Aorta (tissue), 5 donors: ENCODE measurements at regions not wholly inside any gene's neighbourhood (a gene's known extent, or its start where the extent isn't known, plus 50 kb on each side); places are given as distances from the start of the nearest gene placed in this dataset.
A peak's percentile ranks its signal among the peaks of the same experiment; 100 is the strongest.

Experiments used
- ATAC-seq: fragments of 200-7000 bp; cut with Tn5 transposase; one replicate; pipeline ENCODE4 v1.9.1; 2022; ENCODE audit warnings: moderate library complexity; ENCODE audit not compliant: low FRiP score
- DNase-seq, 2 donors: peaks; one replicate each; pipeline ENCODE4 v3.0.0-alpha.2; 2020
- H3K27ac ChIP-seq, 2 donors: one replicate each; pipeline ENCODE4 v1.5.1; 2013; ENCODE audit warnings: low read length in 2 of 2, mild to moderate bottlenecking in 2 of 2, moderate library complexity in 2 of 2, control low read depth in 1 of 2, inconsistent platforms in 1 of 2, low read depth in 1 of 2
- H3K27me3 ChIP-seq, 2 donors: one replicate each; pipeline ENCODE4 v1.6.1; 2013; ENCODE audit warnings: control low read depth in 1 of 2, low read length in 1 of 2, mild to moderate bottlenecking in 1 of 2, moderate library complexity in 1 of 2; ENCODE audit not compliant: insufficient read depth in 2 of 2, control insufficient read depth in 1 of 2
- H3K36me3 ChIP-seq, 2 donors: one replicate each; pipeline ENCODE4 v1.6.1; 2013; ENCODE audit warnings: control low read depth in 1 of 2, low read length in 1 of 2, mild to moderate bottlenecking in 1 of 2; ENCODE audit not compliant: insufficient read depth in 2 of 2, control insufficient read depth in 1 of 2
- H3K4me1 ChIP-seq, 2 donors: one replicate each; pipeline ENCODE4 v1.6.1; 2013; ENCODE audit warnings: low read length in 2 of 2, control low read depth in 1 of 2, mild to moderate bottlenecking in 1 of 2, moderate library complexity in 1 of 2; ENCODE audit not compliant: insufficient read depth in 2 of 2, control insufficient read depth in 1 of 2
- H3K4me3 ChIP-seq, 2 donors: one replicate each; pipeline ENCODE4 v1.5.1; 2013; ENCODE audit warnings: low read length in 2 of 2, control low read depth in 1 of 2, mild to moderate bottlenecking in 1 of 2
- H3K9me3 ChIP-seq: one replicate; pipeline ENCODE4 v1.6.1; 2013; ENCODE audit warnings: mild to moderate bottlenecking, low read length; ENCODE audit not compliant: control insufficient read depth
- WGBS, 2 donors: extraction: QIAGEN DNeasy Blood & Tissue Kit; methylation state at CpG; one replicate each; pipeline ENCODE4 v1.1.7; 2013; 5-methylcytosine and 5-hydroxymethylcytosine counted together
- intact Hi-C, 2 donors: fragments of 100-400 bp; cut with DNase I; formaldehyde crosslinking; loops; one replicate each; pipeline versions ENCODE4 v1.14.2 to v1.15.0; 2022
- donor health status: healthy with polysubstance abuse.
- donor health status: Bipolar disorder and iron deficiency.
- donor health status: DM: no; HTN: no; CAD: no.
- donor health status: DM: no; HTN: no; CAD: no.
- donor health status: DM: yes; HTN: yes; CAD: no.

DNA sequence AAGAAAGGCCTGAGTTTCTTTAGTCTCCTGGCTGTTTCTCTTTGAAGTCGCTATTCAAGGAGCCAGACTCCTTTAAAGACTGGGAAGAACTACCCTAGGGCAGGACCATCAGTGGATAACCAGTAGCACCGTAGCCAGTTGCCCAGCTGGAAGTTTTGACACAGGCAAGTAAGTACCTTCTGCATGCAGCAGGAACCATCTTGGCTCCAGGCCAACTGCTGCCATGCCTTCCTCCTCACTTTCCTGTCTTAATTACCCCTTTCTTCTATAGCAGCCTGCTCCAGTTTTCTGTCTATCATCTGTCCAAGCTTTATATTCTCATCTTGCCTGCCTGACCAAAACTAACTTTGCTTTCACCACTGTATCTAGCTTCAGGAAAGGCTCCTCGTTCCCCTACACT, 149.7 kb upstream of the SV2C start:
- no peak overlapping the region for H3K4me3 ChIP-seq
- H3K27ac ChIP-seq: no peak overlapping the region
- H3K4me1 ChIP-seq: no peaks in the 10 kb centered on the region
- no peaks in the 10 kb centered on the region for H3K9me3 ChIP-seq
- ATAC-seq (no peak), DNase-seq (peak in 1 of 2 donors; percentile 68)
- 37 to 42% methylated on average over 3 of the region's 3 CpGs for WGBS, 2 donors
- intact Hi-C loops: no loop called here
- H3K36me3 ChIP-seq: no peaks in the 10 kb centered on the region
- no peaks in the 10 kb centered on the region for H3K27me3 ChIP-seq

DNA sequence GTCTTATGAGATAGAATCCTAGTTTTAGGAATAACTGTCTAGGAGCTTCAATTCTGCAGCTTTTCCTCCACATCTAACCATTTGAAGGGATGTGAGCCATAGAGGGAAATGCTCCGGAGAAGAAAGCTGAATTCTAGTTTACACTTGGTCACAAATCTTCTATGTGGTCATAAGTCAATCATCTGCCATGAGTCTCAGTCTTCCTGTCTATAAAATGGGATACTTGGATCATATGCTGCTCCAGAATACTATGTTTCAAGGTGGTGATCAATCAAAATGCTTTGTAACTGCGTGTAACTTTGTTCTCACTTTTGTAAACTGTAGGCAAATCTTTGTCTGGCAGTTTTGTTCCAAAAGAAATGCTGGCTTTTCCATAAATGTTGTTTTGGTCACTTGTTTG, 152.0 kb upstream of the SV2C start:
- Histone ChIP-seq H3K4me3 (no peak overlapping the region), H3K27ac (no peak overlapping the region), H3K4me1 (no peaks in the 10 kb centered on the region), H3K9me3 (no peaks in the 10 kb centered on the region), H3K27me3 (no peaks in the 10 kb centered on the region), H3K36me3 (no peaks in the 10 kb centered on the region)
- DNase-seq (no peak), ATAC-seq (no peak)
- intact Hi-C loops: no loop called here
- WGBS, 2 donors: 66 to 69% methylated on average over 2 of the region's 2 CpGs

DNA sequence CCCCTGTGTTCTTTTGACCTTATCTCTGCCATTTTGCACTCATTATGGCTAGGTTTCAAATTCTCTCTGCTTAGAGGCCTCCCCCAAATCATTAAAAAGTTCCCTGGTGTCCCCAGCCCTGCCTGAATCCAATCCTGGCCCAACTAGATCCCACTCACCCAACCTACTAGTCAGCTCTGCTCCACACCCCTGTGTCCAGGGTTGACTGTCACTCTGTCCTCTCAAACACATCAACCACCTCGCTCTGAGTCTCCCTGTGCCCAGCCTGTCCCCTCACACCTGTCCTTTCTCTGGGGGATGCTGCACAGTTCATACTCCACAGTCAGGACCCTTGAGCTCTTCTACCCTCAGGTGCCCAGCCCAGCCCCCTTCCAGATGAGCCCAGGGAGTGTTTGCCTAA, 154.2 kb upstream of the SV2C start:
- no peaks in the 10 kb centered on the region for H3K9me3 ChIP-seq
- no peaks in the 10 kb centered on the region for H3K4me1 ChIP-seq
- WGBS, 2 donors: 57 to 75% methylated on average over 1 of the region's 1 CpG
- ATAC-seq: no peak
- intact Hi-C loops: no loop called here
- no peak for DNase-seq
- no peak overlapping the region for H3K27ac ChIP-seq
- H3K36me3 ChIP-seq: no peaks in the 10 kb centered on the region
- H3K4me3 ChIP-seq: no peak overlapping the region
- no peaks in the 10 kb centered on the region for H3K27me3 ChIP-seq

DNA sequence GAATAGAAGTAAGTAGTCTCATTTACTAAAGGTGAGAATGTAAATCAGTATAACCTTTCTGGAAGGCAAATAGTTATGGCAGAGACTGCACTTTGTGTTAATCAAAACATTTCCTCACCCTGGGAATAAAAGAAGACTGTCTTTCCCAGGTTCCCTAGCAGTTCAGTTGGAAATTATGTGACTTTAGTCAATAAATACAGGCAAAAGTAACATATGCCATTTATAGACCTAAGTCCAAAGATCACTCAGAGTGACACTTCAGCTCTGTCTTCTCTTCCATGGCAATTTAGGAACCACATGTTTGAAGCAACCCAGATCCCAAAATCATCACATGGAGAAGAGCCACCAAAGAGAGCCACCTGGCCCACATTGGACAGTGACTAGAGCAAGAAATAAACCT, 160.7 kb upstream of the SV2C start:
- no peak overlapping the region for H3K4me3 ChIP-seq
- ATAC-seq (no peak), DNase-seq (no peak)
- intact Hi-C loops: no loop called here
- no peaks in the 10 kb centered on the region for H3K4me1 ChIP-seq
- no peaks in the 10 kb centered on the region for H3K9me3 ChIP-seq
- no peaks in the 10 kb centered on the region for H3K27me3 ChIP-seq
- no peaks in the 10 kb centered on the region for H3K36me3 ChIP-seq
- no peak overlapping the region for H3K27ac ChIP-seq

DNA sequence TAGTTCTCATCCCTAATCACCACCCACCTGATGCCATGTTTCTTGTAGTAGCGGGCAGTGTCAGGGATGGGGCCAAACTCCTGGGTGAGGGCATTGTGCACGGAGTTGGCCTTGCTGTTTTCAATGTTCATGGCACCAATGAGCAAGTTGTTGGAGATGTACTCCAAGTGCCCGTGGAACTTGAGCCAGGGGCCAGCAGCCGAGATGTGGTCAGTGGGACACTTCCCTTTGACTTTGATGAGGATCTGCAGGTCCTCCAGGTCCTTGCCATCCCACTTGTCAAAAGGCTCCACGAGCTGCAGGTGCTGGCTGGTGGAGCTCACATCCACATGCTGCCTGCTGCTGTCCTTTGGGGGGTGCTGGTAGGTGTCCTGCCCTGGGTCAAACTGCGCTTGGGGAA, 162.2 kb upstream of the SV2C start:
- intact Hi-C loops: no loop called here
- no peak for ATAC-seq
- no peaks in the 10 kb centered on the region for H3K27me3 ChIP-seq
- no peak overlapping the region for H3K4me3 ChIP-seq
- no peaks in the 10 kb centered on the region for H3K4me1 ChIP-seq
- peak in 1 of 2 donors; percentile 34 for DNase-seq
- H3K36me3 ChIP-seq: no peaks in the 10 kb centered on the region
- H3K9me3 ChIP-seq: no peaks in the 10 kb centered on the region
- 83 to 85% methylated on average over 6 of the region's 6 CpGs for WGBS, 2 donors
- H3K27ac ChIP-seq: no peak overlapping the region

DNA sequence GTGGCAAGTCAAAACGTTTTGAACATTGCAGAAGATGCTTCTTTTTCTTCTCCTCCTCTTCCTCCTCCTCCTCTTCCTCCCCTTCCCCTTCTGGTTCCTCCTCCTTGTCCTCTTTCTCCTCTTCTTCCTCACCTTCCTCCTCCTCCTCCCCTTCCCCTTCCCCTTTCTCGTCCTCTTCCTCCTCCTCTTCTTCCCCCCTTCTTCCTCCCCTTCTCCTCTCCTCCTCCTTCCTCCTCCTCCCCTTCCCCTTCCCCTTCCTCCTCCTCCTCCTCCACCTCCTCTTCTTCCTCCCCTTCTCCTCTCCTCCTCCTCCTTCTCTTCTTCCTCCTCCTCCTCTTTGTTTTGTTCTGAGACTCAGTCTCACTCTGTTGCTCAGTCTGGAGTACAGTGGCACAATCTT, 167.0 kb upstream of the SV2C start:
- ATAC-seq (no peak), DNase-seq (no peak)
- no peak overlapping the region for H3K27ac ChIP-seq
- 31% methylated on average over 2 of the region's 2 CpGs for WGBS, 2 donors
- no peaks in the 10 kb centered on the region for H3K27me3 ChIP-seq
- H3K9me3 ChIP-seq: peaks cover 1% of the 10 kb centered on the region
- no peak overlapping the region for H3K4me3 ChIP-seq
- no peaks in the 10 kb centered on the region for H3K36me3 ChIP-seq
- no peaks in the 10 kb centered on the region for H3K4me1 ChIP-seq
- intact Hi-C loops: no loop called here

DNA sequence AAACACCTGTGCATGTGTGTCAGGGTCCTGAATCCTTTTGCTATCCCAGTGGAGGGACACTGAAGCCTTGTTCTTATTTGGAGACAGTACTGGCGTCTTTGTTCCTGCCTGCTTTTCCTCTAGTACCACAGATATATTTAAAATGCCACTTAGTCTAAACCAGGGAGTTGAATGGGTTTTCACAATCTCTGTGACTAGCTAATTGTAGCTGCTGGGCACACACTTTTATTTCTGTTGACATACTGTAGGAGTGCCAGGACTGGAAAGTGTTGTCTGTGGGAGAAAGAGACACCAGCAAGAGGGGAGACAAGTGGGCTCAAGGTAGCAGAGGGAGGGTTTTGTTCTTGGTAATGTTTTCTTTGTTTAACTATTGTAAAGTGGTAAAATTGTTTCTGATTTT, 174.0 kb upstream of the SV2C start:
- Histone ChIP-seq H3K4me3 (no peak overlapping the region), H3K36me3 (no peaks in the 10 kb centered on the region), H3K27me3 (peaks cover 0 to 2% of the 10 kb centered on the region in 2 donors), H3K27ac (no peak overlapping the region), H3K4me1 (no peaks in the 10 kb centered on the region), H3K9me3 (peaks cover 1% of the 10 kb centered on the region)
- intact Hi-C loops: no loop called here
- DNase-seq (no peak), ATAC-seq (no peak)
- 63 to 79% methylated on average over 1 of the region's 1 CpG for WGBS, 2 donors

DNA sequence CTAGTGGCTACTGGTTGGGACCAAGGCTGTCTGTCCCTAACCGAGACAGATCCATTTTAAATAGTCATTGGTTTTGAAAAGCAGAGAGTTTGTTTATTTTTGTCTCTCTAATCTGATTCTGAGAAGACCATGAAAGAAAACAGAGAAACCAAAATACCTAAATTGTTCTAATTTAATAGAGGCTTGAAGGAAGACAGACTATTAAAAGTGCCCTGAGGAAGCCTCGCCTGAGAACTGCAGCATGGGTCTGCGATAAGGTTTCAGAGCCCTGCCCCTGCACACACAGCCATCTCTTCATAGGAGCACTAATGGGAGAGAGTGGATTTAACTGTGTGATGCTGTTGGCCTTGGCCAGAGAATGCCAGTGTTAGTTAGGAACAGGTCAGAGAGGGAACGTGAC, 175.5 kb upstream of the SV2C start:
- 63 to 75% methylated on average over 4 of the region's 4 CpGs for WGBS, 2 donors
- ATAC-seq: no peak

DNA sequence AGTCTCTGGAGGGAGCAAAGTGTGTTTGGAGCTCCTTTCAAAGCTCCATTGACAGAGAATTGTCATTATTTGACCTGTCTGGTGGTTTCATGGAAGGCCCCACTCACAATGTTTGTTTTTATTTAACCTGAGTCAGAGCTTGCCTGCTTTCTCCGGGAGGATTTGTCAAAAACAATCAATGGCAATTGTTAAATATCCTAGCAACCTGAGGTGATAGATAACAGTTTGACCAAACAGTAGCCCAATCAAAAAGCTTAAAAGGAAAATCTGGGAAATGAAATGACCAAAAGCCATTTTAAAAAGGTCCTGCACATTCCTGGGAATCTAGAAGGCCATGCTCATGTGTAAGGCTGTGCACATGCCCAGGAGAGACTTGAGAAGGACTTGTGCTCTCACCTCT, 177.2 kb upstream of the POC5 start:
- DNase-seq (no peak), ATAC-seq (no peak)
- no peak overlapping the region for H3K27ac ChIP-seq
- H3K4me3 ChIP-seq: no peak overlapping the region
- intact Hi-C loops: no loop called here
- WGBS, 2 donors: 57 to 81% methylated on average over 1 of the region's 1 CpG
- H3K4me1 ChIP-seq: no peaks in the 10 kb centered on the region
- no peaks in the 10 kb centered on the region for H3K9me3 ChIP-seq
- no peaks in the 10 kb centered on the region for H3K27me3 ChIP-seq
- no peaks in the 10 kb centered on the region for H3K36me3 ChIP-seq

More for the DNA sequence above, 175.5 kb upstream of the SV2C start:
- H3K4me1 ChIP-seq: no peaks in the 10 kb centered on the region
- DNase-seq: no peak
- H3K4me3 ChIP-seq: no peak overlapping the region
- peaks cover 0 to 2% of the 10 kb centered on the region in 2 donors for H3K27me3 ChIP-seq
- H3K27ac ChIP-seq: no peak overlapping the region
- H3K36me3 ChIP-seq: no peaks in the 10 kb centered on the region
- H3K9me3 ChIP-seq: peaks cover 1% of the 10 kb centered on the region
- intact Hi-C loops: no loop called here
